Activated CD8-positive, alpha-beta memory T cell treated with anti-CD3 and anti-CD28 coated beads, Interleukin-2, amount 50 U/mL, for 48 hours (primary cell): ENCODE measurements at regions not wholly inside any gene's neighbourhood (a gene's known extent, or its start where the extent isn't known, plus 50 kb on each side); places are given as distances from the start of the nearest gene placed in this dataset.
"Not testable (repeated sequence)": the region's sequence is repeated elsewhere in the genome, so short reads cannot be mapped to it uniquely, and the experiment has no call there.

Experiments used
- DNase-seq: peaks from one replicate; pipeline ENCODE4 v3.0.0-alpha.2; 2020

GRCh38 chr18:39311111-39311712 lies 1745.6 kb upstream of the CELF4 start:
- no peak for DNase-seq

GRCh38 chr18:39308931-39309521 lies 1743.4 kb upstream of the CELF4 start:
- DNase-seq, result not testable (repeated sequence)

GRCh38 chr18:39305766-39306165 lies 1740.2 kb upstream of the CELF4 start:
- DNase-seq, result no peak

GRCh38 chr18:39302481-39302880 lies 1736.9 kb upstream of the CELF4 start:
- DNase-seq, result no peak

GRCh38 chr18:39299152-39299551 lies 1733.6 kb upstream of the CELF4 start:
- DNase-seq, result no peak

GRCh38 chr18:39297225-39297624 lies 1731.6 kb upstream of the CELF4 start:
- no peak for DNase-seq

- DNase-seq, result no peak
Observed at GRCh38 chr18:39296293-39296888, 1730.8 kb upstream of the CELF4 start.

GRCh38 chr18:39276764-39277163 lies 1711.2 kb upstream of the CELF4 start:
- no peak for DNase-seq

- no peak for DNase-seq
Observed at GRCh38 chr18:39274535-39274934, 1708.9 kb upstream of the CELF4 start.

GRCh38 chr18:39272230-39272629 lies 1706.6 kb upstream of the CELF4 start:
- no peak for DNase-seq

- no peak for DNase-seq
Observed at GRCh38 chr18:39271654-39272053, 1706.1 kb upstream of the CELF4 start.

GRCh38 chr18:39260565-39260964 lies 1695.0 kb upstream of the CELF4 start:
- no peak for DNase-seq

GRCh38 chr18:39259736-39260135 lies 1694.1 kb upstream of the CELF4 start:
- DNase-seq, result no peak

GRCh38 chr18:39244242-39244641 lies 1678.6 kb upstream of the CELF4 start:
- no peak for DNase-seq

- DNase-seq, result no peak
Observed at GRCh38 chr18:39241534-39241933, 1675.9 kb upstream of the CELF4 start.

- no peak for DNase-seq
Observed at GRCh38 chr18:39238981-39239660, 1673.5 kb upstream of the CELF4 start.

- no peak for DNase-seq
Observed at GRCh38 chr18:39235118-39235719, 1669.6 kb upstream of the CELF4 start.

- no peak for DNase-seq
Observed at GRCh38 chr18:39232937-39233336, 1667.3 kb upstream of the CELF4 start.

GRCh38 chr18:39232490-39232889 lies 1666.9 kb upstream of the CELF4 start:
- DNase-seq, result no peak

GRCh38 chr18:39230086-39230803 lies 1664.6 kb upstream of the CELF4 start:
- DNase-seq, result no peak

- DNase-seq, result not testable (repeated sequence)
Observed at GRCh38 chr18:39227769-39228168, 1662.2 kb upstream of the CELF4 start.

- no peak for DNase-seq
Observed at GRCh38 chr18:39225373-39225772, 1659.8 kb upstream of the CELF4 start.

GRCh38 chr18:39223283-39223682 lies 1657.7 kb upstream of the CELF4 start:
- DNase-seq, result no peak
